Calu3 (cell line): ENCODE measurements at regions not wholly inside any gene's neighbourhood (a gene's known extent, or its start where the extent isn't known, plus 50 kb on each side); places are given as distances from the start of the nearest gene placed in this dataset.

ENCODE experiments used
- BruUV-seq: library from RNA; stranded (reverse); fragments of 400-500 nt; replicated peaks from 2 replicates; lab custom pipeline; 2021; lab: Mats Ljungman, UMichigan
- CTCF ChIA-PET: fragments of 300-600 bp; sonication (Branson Sonifier 250); formaldehyde crosslinking; loops from one replicate; lab custom pipeline; 2022; ENCODE audit warnings: antibody characterized with exemption; lab: Charles Lee
- DNase-seq: peaks from one replicate; pipeline ENCODE4 v3.0.0; 2022
- H3K27ac Mint-ChIP-seq: one replicate; pipeline ENCODE4 v1.8.0; 2022; ENCODE audit warnings: mixed read lengths; ENCODE audit not compliant: unreplicated experiment
- H3K27me3 Mint-ChIP-seq: one replicate; pipeline ENCODE4 v1.8.0; 2022; ENCODE audit warnings: mixed read lengths; ENCODE audit not compliant: unreplicated experiment
- H3K36me3 Mint-ChIP-seq: one replicate; pipeline ENCODE4 v1.8.0; 2022; ENCODE audit warnings: mild to moderate bottlenecking, moderate library complexity, mixed read lengths; ENCODE audit not compliant: insufficient read depth, unreplicated experiment
- H3K4me1 Mint-ChIP-seq: one replicate; pipeline ENCODE4 v1.8.0; 2022; ENCODE audit warnings: mild to moderate bottlenecking, low read depth, mixed read lengths; ENCODE audit not compliant: unreplicated experiment
- H3K4me3 Mint-ChIP-seq: one replicate; pipeline ENCODE4 v1.8.0; 2022; ENCODE audit warnings: mild to moderate bottlenecking, low read depth, moderate library complexity, mixed read lengths; ENCODE audit not compliant: unreplicated experiment
- H3K9me3 Mint-ChIP-seq: one replicate; pipeline ENCODE4 v1.8.0; 2022; ENCODE audit warnings: low read depth, mixed read lengths; ENCODE audit not compliant: unreplicated experiment
- CTCF ChIP-seq: fragments of 200-600 bp; IDR thresholded peaks from one replicate; pipeline ENCODE4 v1.8.0; 2022; ENCODE audit warnings: antibody characterized with exemption; ENCODE audit not compliant: unreplicated experiment
- intact Hi-C: fragments of 100-400 bp; cut with micrococcal nuclease; formaldehyde crosslinking; loops from one replicate; pipeline ENCODE4 v1.10.0; 2022; ENCODE audit not compliant: unreplicated experiment

DNA sequence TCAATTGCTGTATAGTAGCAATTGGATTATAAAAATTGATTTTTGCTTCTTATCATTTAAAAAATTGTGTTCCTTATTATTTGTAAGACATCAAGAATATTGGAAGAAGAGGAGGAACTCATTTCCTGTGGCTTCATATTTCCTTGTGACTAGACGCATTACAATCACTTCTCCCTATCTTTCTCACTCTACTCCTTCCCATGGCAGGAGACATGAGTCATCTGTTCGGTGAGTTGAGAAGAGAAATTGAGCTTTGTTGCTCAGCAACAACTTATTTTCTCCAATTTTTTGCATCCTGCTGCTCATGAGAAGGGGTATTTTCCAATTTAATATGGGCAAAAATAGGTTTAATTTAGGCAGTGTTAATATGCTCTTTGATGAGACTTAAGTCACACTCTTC, 1783.9 kb downstream of the SUCLG1 start:
- TF ChIP-seq CTCF: no peak
- H3K27ac Mint-ChIP-seq: no peak overlapping the region
- no peak for DNase-seq
- no peaks in the 10 kb centered on the region for H3K27me3 Mint-ChIP-seq
- H3K4me1 Mint-ChIP-seq: no peaks in the 10 kb centered on the region
- BruUV-seq: no TSS peak
- CTCF ChIA-PET: no interaction called here
- intact Hi-C loops: no loop called here
- H3K9me3 Mint-ChIP-seq: peaks cover 4% of the 10 kb centered on the region
- H3K36me3 Mint-ChIP-seq: no peaks in the 10 kb centered on the region
- H3K4me3 Mint-ChIP-seq: no peak overlapping the region

- no peak for TF ChIP-seq CTCF
- Mint-ChIP-seq H3K4me1 (no peaks in the 10 kb centered on the region), H3K4me3 (no peak overlapping the region), H3K9me3 (peaks cover 4% of the 10 kb centered on the region), H3K27ac (no peak overlapping the region), H3K36me3 (no peaks in the 10 kb centered on the region), H3K27me3 (no peaks in the 10 kb centered on the region)
- DNase-seq: no peak
- intact Hi-C loops: no loop called here
- no TSS peak for BruUV-seq
- CTCF ChIA-PET: no interaction called here
These were observed 1784.4 kb downstream of the SUCLG1 start for GRCh38 chr2:82674652-82675051.

DNA sequence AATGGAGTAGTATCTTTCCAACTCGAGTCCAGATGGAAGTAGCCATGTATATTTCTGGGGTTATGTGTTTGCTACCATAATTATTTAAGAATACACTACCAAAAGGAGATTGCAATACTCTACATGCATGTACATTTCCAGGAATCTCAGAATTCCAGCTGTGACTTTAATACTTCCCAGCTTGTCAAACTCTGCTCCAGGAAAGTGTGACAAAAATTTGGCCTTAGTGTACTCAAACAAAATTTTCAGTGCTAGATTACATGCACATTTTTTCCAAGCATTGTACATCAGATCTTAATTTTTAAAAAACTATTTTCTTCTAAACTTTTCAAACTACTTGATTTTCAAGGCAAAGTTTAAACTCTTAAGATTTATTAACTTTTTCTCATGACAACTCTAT, 1791.6 kb downstream of the SUCLG1 start:
- Mint-ChIP-seq H3K36me3 (no peaks in the 10 kb centered on the region), H3K27me3 (no peaks in the 10 kb centered on the region), H3K4me1 (no peaks in the 10 kb centered on the region), H3K4me3 (no peak overlapping the region), H3K27ac (no peak overlapping the region), H3K9me3 (no peaks in the 10 kb centered on the region)
- no TSS peak for BruUV-seq
- TF ChIP-seq CTCF: no peak
- CTCF ChIA-PET: no interaction called here
- no peak for DNase-seq
- intact Hi-C loops: no loop called here

DNA sequence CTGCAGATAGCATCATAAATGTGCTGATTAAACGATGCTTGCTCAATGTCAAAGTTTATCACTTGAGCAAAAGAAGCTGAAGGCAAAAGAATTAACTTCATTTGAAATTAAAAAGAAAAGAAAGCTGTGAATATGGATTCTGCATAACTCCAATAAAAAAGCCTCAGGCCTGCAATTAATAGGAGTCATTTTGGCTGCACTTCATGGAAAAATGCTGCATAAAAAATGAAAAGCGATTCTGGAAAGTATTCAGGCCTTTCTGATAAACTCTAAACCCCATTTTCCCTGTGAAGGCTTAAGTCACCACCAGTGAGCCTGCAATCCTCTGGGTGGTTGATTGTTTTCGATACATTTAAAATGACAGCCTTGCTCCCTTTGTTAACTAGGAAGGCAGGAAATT, 1793.4 kb downstream of the SUCLG1 start:
- no TSS peak for BruUV-seq
- CTCF ChIA-PET: no interaction called here
- Mint-ChIP-seq H3K4me1 (no peaks in the 10 kb centered on the region), H3K4me3 (no peak overlapping the region), H3K27ac (no peak overlapping the region), H3K36me3 (no peaks in the 10 kb centered on the region), H3K9me3 (no peaks in the 10 kb centered on the region), H3K27me3 (no peaks in the 10 kb centered on the region)
- no peak for DNase-seq
- TF ChIP-seq CTCF: no peak
- intact Hi-C loops: no loop called here
